BE2C (cell line): ENCODE measurements at regions not wholly inside any gene's neighbourhood (a gene's known extent, or its start where the extent isn't known, plus 50 kb on each side); places are given as distances from the start of the nearest gene placed in this dataset.

ENCODE experiments used
- DNase-seq: peaks from one replicate; pipeline ENCODE4 v3.0.0-alpha.2; 2020
- H3K27me3 ChIP-seq: fragments of 250-450 bp; sonication (Bioruptor Pico); 2 replicates; pipeline ENCODE4 v1.5.1; 2020; ENCODE audit warnings: mild to moderate bottlenecking
- H3K36me3 ChIP-seq: fragments of 250-450 bp; sonication (Bioruptor Pico); 2 replicates; pipeline ENCODE4 v1.5.1; 2020; ENCODE audit warnings: mild to moderate bottlenecking
- H3K4me1 ChIP-seq: fragments of 250-450 bp; sonication (Bioruptor Pico); 2 replicates; pipeline ENCODE4 v1.5.1; 2020
- H3K4me3 ChIP-seq: 2 replicates; pipeline ENCODE4 v1.5.1; 2011; ENCODE audit warnings: low read depth, low read length
- H3K9me3 ChIP-seq: fragments of 250-450 bp; sonication (Bioruptor Pico); 2 replicates; pipeline ENCODE4 v1.5.1; 2020
- CTCF ChIP-seq: IDR thresholded peaks from 2 replicates; pipeline ENCODE4 v1.5.1; 2012; ENCODE audit warnings: mild to moderate bottlenecking, low read depth, low read length

- H3K36me3 ChIP-seq: no peaks in the 10 kb centered on the region
- no peak for DNase-seq
- no peak for TF ChIP-seq CTCF
- no peaks in the 10 kb centered on the region for H3K27me3 ChIP-seq
- H3K9me3 ChIP-seq: no peaks in the 10 kb centered on the region
- no peak overlapping the region for H3K4me3 ChIP-seq
- H3K4me1 ChIP-seq: peaks cover 9% of the 10 kb centered on the region
Observed at GRCh38 chr10:3427347-3427746, 254.8 kb upstream of the PITRM1 start.

GRCh38 chr10:3426190-3426845, 253.7 kb upstream of the PITRM1 start:
- no peak overlapping the region for H3K4me3 ChIP-seq
- TF ChIP-seq CTCF: no peak
- no peaks in the 10 kb centered on the region for H3K9me3 ChIP-seq
- no peaks in the 10 kb centered on the region for H3K36me3 ChIP-seq
- no peak for DNase-seq
- no peaks in the 10 kb centered on the region for H3K27me3 ChIP-seq
- H3K4me1 ChIP-seq: peaks cover 9% of the 10 kb centered on the region

GRCh38 chr10:3425716-3426115, 253.1 kb upstream of the PITRM1 start:
- H3K4me1 ChIP-seq: peaks cover 9% of the 10 kb centered on the region
- H3K36me3 ChIP-seq: no peaks in the 10 kb centered on the region
- H3K9me3 ChIP-seq: no peaks in the 10 kb centered on the region
- no peak overlapping the region for H3K4me3 ChIP-seq
- DNase-seq: no peak
- no peak for TF ChIP-seq CTCF
- no peaks in the 10 kb centered on the region for H3K27me3 ChIP-seq

DNA sequence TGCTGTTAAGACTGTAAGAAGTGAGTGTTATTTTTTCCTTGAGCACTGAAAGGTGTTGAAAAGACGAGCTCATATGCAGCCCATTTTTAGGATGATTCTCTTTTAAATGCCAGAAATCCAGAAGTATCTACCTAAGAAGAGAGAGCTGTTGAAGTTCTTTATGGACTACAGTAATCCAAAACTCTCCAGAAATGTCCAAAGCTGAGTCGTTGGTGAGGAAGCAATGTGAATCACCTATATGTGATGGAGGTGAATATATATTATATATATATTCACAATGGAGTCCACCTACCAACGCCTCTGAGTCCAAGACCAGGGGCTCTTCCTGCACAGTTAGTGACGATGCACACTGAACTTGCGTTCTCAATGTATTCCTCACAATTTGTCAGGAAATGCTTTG, 252.7 kb upstream of the PITRM1 start:
- TF ChIP-seq CTCF: no peak
- H3K4me1 ChIP-seq: peaks cover 9% of the 10 kb centered on the region
- H3K4me3 ChIP-seq: no peak overlapping the region
- no peaks in the 10 kb centered on the region for H3K36me3 ChIP-seq
- no peak for DNase-seq
- no peaks in the 10 kb centered on the region for H3K27me3 ChIP-seq
- no peaks in the 10 kb centered on the region for H3K9me3 ChIP-seq

- no peaks in the 10 kb centered on the region for H3K27me3 ChIP-seq
- H3K4me1 ChIP-seq: peaks cover 9% of the 10 kb centered on the region
- TF ChIP-seq CTCF: no peak
- DNase-seq: peak; percentile 91
- H3K9me3 ChIP-seq: no peaks in the 10 kb centered on the region
- peak overlapping the region; percentile 15 for H3K4me3 ChIP-seq
- H3K36me3 ChIP-seq: no peaks in the 10 kb centered on the region
Observed at GRCh38 chr10:3424111-3424851, 251.7 kb upstream of the PITRM1 start.

GRCh38 chr10:3423384-3423783, 250.8 kb upstream of the PITRM1 start:
- no peak overlapping the region for H3K4me3 ChIP-seq
- no peak for TF ChIP-seq CTCF
- peaks cover 9% of the 10 kb centered on the region for H3K4me1 ChIP-seq
- H3K27me3 ChIP-seq: no peaks in the 10 kb centered on the region
- no peak for DNase-seq
- H3K36me3 ChIP-seq: no peaks in the 10 kb centered on the region
- no peaks in the 10 kb centered on the region for H3K9me3 ChIP-seq
